ENCODE measurements at regions not wholly inside any gene's neighbourhood (a gene's known extent, or its start where the extent isn't known, plus 50 kb on each side); places are given as distances from the start of the nearest gene placed in this dataset.

- peaks cover 29% of the 10 kb centered on the region for H3K27me3 ChIP-seq (ENCODE audit: low read depth)
- TF ChIP-seq, protein P1, sequence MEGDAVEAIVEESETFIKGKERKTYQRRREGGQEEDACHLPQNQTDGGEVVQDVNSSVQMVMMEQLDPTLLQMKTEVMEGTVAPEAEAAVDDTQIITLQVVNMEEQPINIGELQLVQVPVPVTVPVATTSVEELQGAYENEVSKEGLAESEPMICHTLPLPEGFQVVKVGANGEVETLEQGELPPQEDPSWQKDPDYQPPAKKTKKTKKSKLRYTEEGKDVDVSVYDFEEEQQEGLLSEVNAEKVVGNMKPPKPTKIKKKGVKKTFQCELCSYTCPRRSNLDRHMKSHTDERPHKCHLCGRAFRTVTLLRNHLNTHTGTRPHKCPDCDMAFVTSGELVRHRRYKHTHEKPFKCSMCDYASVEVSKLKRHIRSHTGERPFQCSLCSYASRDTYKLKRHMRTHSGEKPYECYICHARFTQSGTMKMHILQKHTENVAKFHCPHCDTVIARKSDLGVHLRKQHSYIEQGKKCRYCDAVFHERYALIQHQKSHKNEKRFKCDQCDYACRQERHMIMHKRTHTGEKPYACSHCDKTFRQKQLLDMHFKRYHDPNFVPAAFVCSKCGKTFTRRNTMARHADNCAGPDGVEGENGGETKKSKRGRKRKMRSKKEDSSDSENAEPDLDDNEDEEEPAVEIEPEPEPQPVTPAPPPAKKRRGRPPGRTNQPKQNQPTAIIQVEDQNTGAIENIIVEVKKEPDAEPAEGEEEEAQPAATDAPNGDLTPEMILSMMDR (IDR thresholded peaks at IDR 0.05; ENCODE audit: borderline replicate concordance) = no peak
- H3K36me3 ChIP-seq = no peaks in the 10 kb centered on the region
- peak; percentile 67 for DNase-seq
- H3K4me3 ChIP-seq = peak overlapping the region; percentile 80
- intact Hi-C loops (cut with micrococcal nuclease) = no loop called here
- no peaks in the 10 kb centered on the region for H3K9me3 ChIP-seq (replicated peaks)
- H3K4me1 ChIP-seq = peaks cover 40% of the 10 kb centered on the region
- H3K27ac ChIP-seq (replicated peaks) = peak overlapping the region; percentile 94
These were observed 82.6 kb upstream of the PRKG1 start for GRCh38 chr10:50991456-50992355.

GRCh38 chr10:50992356-50992901 lies 81.9 kb upstream of the PRKG1 start:
- no peak for DNase-seq
- Histone ChIP-seq H3K4me3 (peak overlapping the region; percentile 80), H3K36me3 (no peaks in the 10 kb centered on the region), H3K27ac (replicated peaks) (peak overlapping the region; percentile 94), H3K27me3 (ENCODE audit: low read depth) (peaks cover 29% of the 10 kb centered on the region), H3K4me1 (peaks cover 48% of the 10 kb centered on the region), H3K9me3 (replicated peaks) (no peaks in the 10 kb centered on the region)
- TF ChIP-seq, protein P1 (IDR thresholded peaks at IDR 0.05; ENCODE audit: borderline replicate concordance) = no peak
- intact Hi-C loops (cut with micrococcal nuclease) = no loop called here

GRCh38 chr10:50992972-50993766 lies 81.1 kb upstream of the PRKG1 start:
- H3K9me3 ChIP-seq (replicated peaks) = no peaks in the 10 kb centered on the region
- H3K4me1 ChIP-seq = peaks cover 51% of the 10 kb centered on the region
- TF ChIP-seq, protein P1 (IDR thresholded peaks at IDR 0.05; ENCODE audit: borderline replicate concordance) = no peak
- H3K36me3 ChIP-seq = no peaks in the 10 kb centered on the region
- H3K27me3 ChIP-seq (ENCODE audit: low read depth) = peaks cover 29% of the 10 kb centered on the region
- H3K27ac ChIP-seq (replicated peaks) = peak overlapping the region; percentile 94
- intact Hi-C loops (cut with micrococcal nuclease) = no loop called here
- peak; percentile 36 for DNase-seq
- peak overlapping the region; percentile 80 for H3K4me3 ChIP-seq

GRCh38 chr10:50993771-50994251 lies 80.5 kb upstream of the PRKG1 start:
- no peaks in the 10 kb centered on the region for H3K36me3 ChIP-seq
- peak overlapping the region; percentile 94 for H3K27ac ChIP-seq (replicated peaks)
- H3K4me1 ChIP-seq = peaks cover 51% of the 10 kb centered on the region
- DNase-seq = peak; percentile 27
- intact Hi-C loops (cut with micrococcal nuclease) = no loop called here
- TF ChIP-seq, protein P1 (IDR thresholded peaks at IDR 0.05; ENCODE audit: borderline replicate concordance) = no peak
- no peaks in the 10 kb centered on the region for H3K9me3 ChIP-seq (replicated peaks)
- H3K4me3 ChIP-seq = peak overlapping the region; percentile 80
- H3K27me3 ChIP-seq (ENCODE audit: low read depth) = peaks cover 29% of the 10 kb centered on the region

GRCh38 chr10:50997461-50997860 lies 76.8 kb upstream of the PRKG1 start:
- peak overlapping the region; percentile 3 for H3K4me3 ChIP-seq
- peak overlapping the region; percentile 50 for H3K27ac ChIP-seq (replicated peaks)
- H3K4me1 ChIP-seq = peaks cover 62% of the 10 kb centered on the region

More at GRCh38 chr10:50997461-50997860, 76.8 kb upstream of the PRKG1 start:
- TF ChIP-seq, protein P1 (IDR thresholded peaks at IDR 0.05; ENCODE audit: borderline replicate concordance) = no peak
- Histone ChIP-seq H3K9me3 (replicated peaks) (no peaks in the 10 kb centered on the region), H3K36me3 (no peaks in the 10 kb centered on the region), H3K27me3 (ENCODE audit: low read depth) (peaks cover 14% of the 10 kb centered on the region)
- intact Hi-C loops (cut with micrococcal nuclease) = no loop called here
- no peak for DNase-seq
